ENCODE measurements at regions not wholly inside any gene's neighbourhood (a gene's known extent, or its start where the extent isn't known, plus 50 kb on each side); places are given as distances from the start of the nearest gene placed in this dataset.

DNA sequence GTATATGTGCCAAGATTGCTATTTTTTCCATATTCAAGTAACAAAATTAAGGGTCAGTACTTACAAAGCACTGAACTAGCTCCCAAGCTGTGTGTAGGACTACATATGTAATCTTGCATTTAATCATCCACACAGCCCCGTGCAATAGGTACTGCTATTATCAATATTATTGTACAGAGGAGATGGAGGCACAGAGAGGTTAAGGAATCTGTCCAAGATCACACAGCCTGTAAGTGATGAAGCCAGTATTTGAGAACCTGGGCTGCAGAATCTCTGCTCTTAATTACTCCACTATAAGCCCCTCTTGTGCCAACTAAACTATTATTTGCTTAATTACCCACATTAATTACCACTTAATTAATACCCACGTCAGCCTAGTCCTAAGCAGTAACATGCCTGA lies 134.1 kb downstream of the KATNIP start:
- no peaks in the 10 kb centered on the region for H3K9me3 ChIP-seq (ENCODE audit: insufficient read depth, low read depth)
- H3F3A ChIP-seq (ENCODE audit: insufficient read depth, low read depth), result no peaks in the 10 kb centered on the region
- no peak for DNase-seq
- no peaks in the 10 kb centered on the region for H3K9me2 ChIP-seq (ENCODE audit: insufficient read depth)
- TF ChIP-seq, protein P1, sequence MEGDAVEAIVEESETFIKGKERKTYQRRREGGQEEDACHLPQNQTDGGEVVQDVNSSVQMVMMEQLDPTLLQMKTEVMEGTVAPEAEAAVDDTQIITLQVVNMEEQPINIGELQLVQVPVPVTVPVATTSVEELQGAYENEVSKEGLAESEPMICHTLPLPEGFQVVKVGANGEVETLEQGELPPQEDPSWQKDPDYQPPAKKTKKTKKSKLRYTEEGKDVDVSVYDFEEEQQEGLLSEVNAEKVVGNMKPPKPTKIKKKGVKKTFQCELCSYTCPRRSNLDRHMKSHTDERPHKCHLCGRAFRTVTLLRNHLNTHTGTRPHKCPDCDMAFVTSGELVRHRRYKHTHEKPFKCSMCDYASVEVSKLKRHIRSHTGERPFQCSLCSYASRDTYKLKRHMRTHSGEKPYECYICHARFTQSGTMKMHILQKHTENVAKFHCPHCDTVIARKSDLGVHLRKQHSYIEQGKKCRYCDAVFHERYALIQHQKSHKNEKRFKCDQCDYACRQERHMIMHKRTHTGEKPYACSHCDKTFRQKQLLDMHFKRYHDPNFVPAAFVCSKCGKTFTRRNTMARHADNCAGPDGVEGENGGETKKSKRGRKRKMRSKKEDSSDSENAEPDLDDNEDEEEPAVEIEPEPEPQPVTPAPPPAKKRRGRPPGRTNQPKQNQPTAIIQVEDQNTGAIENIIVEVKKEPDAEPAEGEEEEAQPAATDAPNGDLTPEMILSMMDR (conservative IDR thresholded peaks at IDR 0.05), result no peak
- TF ChIP-seq EZH2 (IDR thresholded peaks at IDR 0.05; ENCODE audit: low read depth), result no peak
- intact Hi-C loops (cut with micrococcal nuclease; ENCODE audit: unreplicated experiment), result no loop called here
- H3K4me1 ChIP-seq (replicated peaks; ENCODE audit: insufficient read depth), result no peaks in the 10 kb centered on the region
- ChIA-PET CTCF (no interaction called here), POLR2A (ENCODE audit: unreplicated experiment) (no interaction called here)
- H3K27ac ChIP-seq, result no peak overlapping the region
- no peak overlapping the region for H3K4me2 ChIP-seq
- no peak overlapping the region for H3K4me3 ChIP-seq
- H3K79me2 ChIP-seq (ENCODE audit: low read depth), result no peaks in the 10 kb centered on the region
- H4K20me1 ChIP-seq (ENCODE audit: insufficient read depth), result no peaks in the 10 kb centered on the region
- H3K27me3 ChIP-seq (ENCODE audit: insufficient read depth, low read depth), result no peaks in the 10 kb centered on the region
- no peak overlapping the region for H2AFZ ChIP-seq
- peaks cover 8% of the 10 kb centered on the region for H3K36me3 ChIP-seq (ENCODE audit: low read depth)
- BruUV-seq (replicated peaks), result no TSS peak

DNA sequence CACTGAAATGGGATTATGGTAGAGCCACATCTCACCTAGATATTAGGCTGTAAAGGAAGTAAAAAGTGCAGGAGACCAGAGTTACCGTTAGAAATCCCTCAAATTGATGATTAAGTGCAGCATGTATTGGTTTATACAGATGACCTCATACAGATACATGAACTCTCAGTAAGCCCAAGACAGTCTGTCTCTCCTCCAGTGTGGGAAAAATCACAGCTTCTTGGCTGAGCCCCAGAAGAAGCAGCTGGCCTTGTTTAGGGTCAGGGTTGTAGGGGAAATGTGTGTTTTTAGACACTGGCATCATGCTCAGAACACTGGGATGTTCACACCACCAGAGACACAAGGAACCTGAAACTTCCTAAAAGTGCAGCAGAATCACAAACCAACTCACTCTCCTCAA lies 135.9 kb downstream of the KATNIP start:
- intact Hi-C loops (cut with micrococcal nuclease; ENCODE audit: unreplicated experiment), result no loop called here
- no peaks in the 10 kb centered on the region for H3K27me3 ChIP-seq (ENCODE audit: insufficient read depth, low read depth)
- H3K4me2 ChIP-seq, result no peak overlapping the region
- H3K27ac ChIP-seq, result no peak overlapping the region
- no peaks in the 10 kb centered on the region for H3F3A ChIP-seq (ENCODE audit: insufficient read depth, low read depth)
- H3K4me3 ChIP-seq, result no peak overlapping the region
- CTCF ChIA-PET, result no interaction called here
- no peaks in the 10 kb centered on the region for H4K20me1 ChIP-seq (ENCODE audit: insufficient read depth)
- H3K36me3 ChIP-seq (ENCODE audit: low read depth), result peaks cover 8% of the 10 kb centered on the region
- POLR2A ChIA-PET (ENCODE audit: unreplicated experiment), result no interaction called here
- no peaks in the 10 kb centered on the region for H3K4me1 ChIP-seq (replicated peaks; ENCODE audit: insufficient read depth)
- H2AFZ ChIP-seq, result no peak overlapping the region
- no TSS peak for BruUV-seq (replicated peaks)
- TF ChIP-seq, protein P1 (conservative IDR thresholded peaks at IDR 0.05), result no peak
- no peaks in the 10 kb centered on the region for H3K79me2 ChIP-seq (ENCODE audit: low read depth)
- no peaks in the 10 kb centered on the region for H3K9me2 ChIP-seq (ENCODE audit: insufficient read depth)
- no peaks in the 10 kb centered on the region for H3K9me3 ChIP-seq (ENCODE audit: insufficient read depth, low read depth)
- DNase-seq, result no peak

DNA sequence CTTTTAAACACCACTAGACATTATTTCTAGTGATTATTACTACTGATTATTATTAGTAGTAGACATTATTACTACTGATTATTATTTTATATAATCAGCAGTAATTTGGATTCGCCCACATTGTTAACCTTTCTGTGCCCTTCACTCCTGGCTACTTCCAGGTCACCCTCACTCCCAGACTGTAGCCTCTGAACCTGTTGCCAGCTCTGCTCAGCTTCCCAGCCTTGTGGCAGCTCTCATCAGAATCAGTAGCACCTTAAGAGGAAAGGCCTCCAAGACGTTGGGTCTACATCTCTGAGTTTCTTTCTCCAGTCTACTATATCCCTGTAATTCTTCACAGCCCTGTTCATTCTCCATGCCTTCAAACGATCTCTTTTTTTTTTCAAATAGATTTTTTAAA lies 137.0 kb downstream of the KATNIP start:
- CTCF ChIA-PET, result no interaction called here
- Histone ChIP-seq H3K4me2 (no peak overlapping the region), H3K9me2 (ENCODE audit: insufficient read depth) (no peaks in the 10 kb centered on the region), H3K36me3 (ENCODE audit: low read depth) (peaks cover 8% of the 10 kb centered on the region), H3K27me3 (ENCODE audit: insufficient read depth, low read depth) (no peaks in the 10 kb centered on the region), H4K20me1 (ENCODE audit: insufficient read depth) (no peaks in the 10 kb centered on the region), H2AFZ (no peak overlapping the region), H3F3A (ENCODE audit: insufficient read depth, low read depth) (no peaks in the 10 kb centered on the region), H3K79me2 (ENCODE audit: low read depth) (no peaks in the 10 kb centered on the region), H3K27ac (no peak overlapping the region), H3K9me3 (ENCODE audit: insufficient read depth, low read depth) (no peaks in the 10 kb centered on the region), H3K4me3 (no peak overlapping the region), H3K4me1 (replicated peaks; ENCODE audit: insufficient read depth) (no peaks in the 10 kb centered on the region)
- DNase-seq, result no peak
- POLR2A ChIA-PET (ENCODE audit: unreplicated experiment), result interaction anchor here (0.6 kb wide), 1 partner anchor 30 kb away, joined by 3 read pairs; no protein-coding TSS in a partner anchor
- intact Hi-C loops (cut with micrococcal nuclease; ENCODE audit: unreplicated experiment), result no loop called here
- TF ChIP-seq EZH2 (IDR thresholded peaks at IDR 0.05; ENCODE audit: low read depth), result no peak
- TF ChIP-seq, protein P1 (conservative IDR thresholded peaks at IDR 0.05), result no peak
- BruUV-seq (replicated peaks), result no TSS peak

Measured in PC-9 (cell line).